NAMALWA (cell line): ENCODE measurements at regions not wholly inside any gene's neighbourhood (a gene's known extent, or its start where the extent isn't known, plus 50 kb on each side); places are given as distances from the start of the nearest gene placed in this dataset.

Source experiments
- DNase-seq: peaks from one replicate; pipeline ENCODE4 v3.0.0-alpha.2; 2015; ENCODE audit warnings: low spot score

GRCh38 chr14:56868660-56869059, 58.4 kb upstream of the OTX2 start:
- no peak for DNase-seq

GRCh38 chr14:56862836-56863235, 52.6 kb upstream of the OTX2 start:
- no peak for DNase-seq

- DNase-seq: no peak
Observed at GRCh38 chr14:56860441-56860840, 50.2 kb upstream of the OTX2 start.
